HCT116 (cell line): ENCODE measurements at regions not wholly inside any gene's neighbourhood (a gene's known extent, or its start where the extent isn't known, plus 50 kb on each side); places are given as distances from the start of the nearest gene placed in this dataset.

Experiments used
- ATAC-seq: fragments of 200-7000 bp; cut with Tn5 transposase; 2 replicates; pipeline ENCODE4 v1.9.1; 2020; ENCODE audit warnings: mild to moderate bottlenecking, moderate library complexity
- BruUV-seq: library from RNA; stranded (reverse); fragments of 400-500 nt; replicated peaks from 2 replicates; lab custom pipeline; 2021; lab: Mats Ljungman, UMichigan
- CTCF ChIA-PET: fragments of 300-600 bp; sonication (Branson Sonifier 250); formaldehyde crosslinking; loops from one replicate; lab custom pipeline; 2021; ENCODE audit warnings: antibody characterized with exemption; lab: Charles Lee
- POLR2A ChIA-PET: fragments of 300-600, 350-600 bp; sonication (Branson Sonifier 250); formaldehyde crosslinking; loops from one replicate; lab custom pipeline; 2021; ENCODE audit warnings: antibody characterized with exemption; lab: Charles Lee
- RAD21 ChIA-PET, 2 experiments: fragments of 300-600 bp; sonication (Branson Sonifier 250); formaldehyde crosslinking; loops; one replicate each; lab custom pipeline; 2023; ENCODE audit warnings: low total read pairs in 2 of 2; ENCODE audit not compliant: uncharacterized antibody in 2 of 2, unreplicated experiment in 2 of 2, low non-redundant PET in 1 of 2; lab: Charles Lee
- DNase-seq: peaks from one replicate; pipeline ENCODE4 v3.0.0-alpha.2; 2010; ENCODE audit warnings: low read depth, low spot score
- H2AFZ ChIP-seq: fragments of 200-600 bp; shearing (Covaris generic), sonication (generic); 2 replicates; pipeline ENCODE4 v1.6.1; 2017; ENCODE audit warnings: low read depth, mixed run types, mixed read lengths, antibody characterized with exemption, low read length; ENCODE audit not compliant: poor library complexity, severe bottlenecking
- H3K27ac ChIP-seq: 2 replicates; pipeline ENCODE4 v1.5.1; 2012; ENCODE audit warnings: low read depth, low read length
- H3K27me3 ChIP-seq: fragments of 200-600 bp; sonication (generic); 2 replicates; pipeline ENCODE4 v1.6.1; 2016; ENCODE audit warnings: mixed run types, low read length, mixed read lengths; ENCODE audit not compliant: insufficient read depth
- H3K36me3 ChIP-seq, 2 experiments: fragments of 200-500 bp in 1 of 2; fragments of 200-600 bp in 1 of 2; sonication (Bioruptor generic) in 1 of 2; sonication (generic) in 1 of 2; 2 replicates each; pipeline versions ENCODE4 v1.5.1 to v1.6.1; 2014 to 2016; ENCODE audit warnings: low read length in 2 of 2, inconsistent platforms in 1 of 2, mixed read lengths in 1 of 2, mixed run types in 1 of 2; ENCODE audit not compliant: insufficient read depth in 2 of 2, control insufficient read depth in 1 of 2
- H3K4me1 ChIP-seq, 2 experiments: fragments of 200-600 bp in 1 of 2; sonication (generic) in 1 of 2; 2 replicates each; pipeline versions ENCODE4 v1.5.1 to v1.6.1; 2012 to 2017; ENCODE audit warnings: low read length in 2 of 2, inconsistent platforms in 1 of 2, mild to moderate bottlenecking in 1 of 2, mixed read lengths in 1 of 2, mixed run types in 1 of 2, moderate library complexity in 1 of 2; ENCODE audit not compliant: insufficient read depth in 2 of 2, control insufficient read depth in 1 of 2
- H3K4me2 ChIP-seq: fragments of 200-600 bp; sonication (generic); 2 replicates; pipeline ENCODE4 v1.6.1; 2017; ENCODE audit warnings: mixed run types, low read length, mixed read lengths
- H3K4me3 ChIP-seq, 2 experiments: fragments of 200-600 bp in 1 of 2; sonication (generic) in 1 of 2; replicated peaks in 1 of 2; 2 replicates each; pipeline ENCODE4 v1.5.1; 2011 to 2016; ENCODE audit warnings: low read length in 2 of 2, control low read depth in 1 of 2, low read depth in 1 of 2, mild to moderate bottlenecking in 1 of 2, mixed read lengths in 1 of 2, mixed run types in 1 of 2
- H3K79me2 ChIP-seq: fragments of 200-600 bp; sonication (generic); 2 replicates; pipeline ENCODE4 v1.6.1; 2017; ENCODE audit warnings: mild to moderate bottlenecking, mixed run types, low read length, moderate library complexity, mixed read lengths; ENCODE audit not compliant: insufficient read depth
- H3K9ac ChIP-seq: fragments of 200-600 bp; sonication (generic); 2 replicates; pipeline ENCODE4 v1.6.1; 2016; ENCODE audit warnings: low read length, mixed read lengths
- H3K9me2 ChIP-seq: fragments of 200-600 bp; sonication (generic), shearing (Covaris generic); 2 replicates; pipeline ENCODE4 v1.6.1; 2017; ENCODE audit warnings: mixed run types, mild to moderate bottlenecking, moderate library complexity; ENCODE audit not compliant: insufficient read depth
- H3K9me3 ChIP-seq, 2 experiments: fragments of 200-500 bp in 1 of 2; fragments of 200-600 bp in 1 of 2; sonication (Bioruptor generic) in 1 of 2; sonication (generic) in 1 of 2; 2 replicates each; pipeline ENCODE4 v1.6.1; 2014 to 2017; ENCODE audit warnings: low read length in 2 of 2, mixed read lengths in 2 of 2, inconsistent platforms in 1 of 2, low read depth in 1 of 2, mild to moderate bottlenecking in 1 of 2, mixed run types in 1 of 2, moderate library complexity in 1 of 2; ENCODE audit not compliant: control insufficient read depth in 1 of 2, insufficient read depth in 1 of 2
- H4K20me1 ChIP-seq: fragments of 200-600 bp; sonication (generic), shearing (Covaris generic); 2 replicates; pipeline ENCODE4 v1.6.1; 2017; ENCODE audit warnings: mixed run types, mild to moderate bottlenecking, moderate library complexity; ENCODE audit not compliant: insufficient read depth
- CBX3 ChIP-seq: IDR thresholded peaks from 2 replicates; pipeline ENCODE4 v1.6.1; 2012; ENCODE audit warnings: low read depth
- EGR1 ChIP-seq: IDR thresholded peaks from 2 replicates; pipeline ENCODE4 v1.6.1; 2012; ENCODE audit warnings: low read depth
- ELF1 ChIP-seq: IDR thresholded peaks from 2 replicates; pipeline ENCODE4 v1.6.1; 2012; ENCODE audit warnings: low read depth, borderline replicate concordance
- EZH2 ChIP-seq: fragments of 200-600 bp; sonication (generic); IDR thresholded peaks from 2 replicates; pipeline ENCODE4 v1.6.1; 2017; ENCODE audit warnings: antibody characterized with exemption, mixed run types
- FOSL1 ChIP-seq: IDR thresholded peaks from 2 replicates; pipeline ENCODE4 v1.6.1; 2012; ENCODE audit warnings: low read depth
- POLR2A ChIP-seq: IDR thresholded peaks from 2 replicates; pipeline ENCODE4 v1.7.0; 2011; ENCODE audit warnings: borderline replicate concordance; ENCODE audit not compliant: insufficient read depth, insufficient read length; ENCODE audit errors: extremely low read depth
- POLR2AphosphoS5 ChIP-seq: IDR thresholded peaks from 2 replicates; pipeline ENCODE4 v1.6.1; 2011; ENCODE audit warnings: mild to moderate bottlenecking, low read depth, low read length, moderate library complexity
- SIN3A ChIP-seq: IDR thresholded peaks from 2 replicates; pipeline ENCODE4 v1.6.1; 2012; ENCODE audit warnings: low read depth
- SRF ChIP-seq: IDR thresholded peaks from 2 replicates; pipeline ENCODE4 v1.6.1; 2012; ENCODE audit warnings: low read depth
- TCF7L2 ChIP-seq: IDR thresholded peaks from 2 replicates; pipeline ENCODE4 v1.7.0; 2011; ENCODE audit warnings: borderline replicate concordance, inconsistent platforms; ENCODE audit not compliant: insufficient read depth, insufficient read length; ENCODE audit errors: extremely low read depth
- YY1 ChIP-seq: IDR thresholded peaks from 2 replicates; pipeline ENCODE4 v1.6.1; 2011; ENCODE audit warnings: low read length, low read depth, moderate library complexity, mild to moderate bottlenecking; ENCODE audit not compliant: insufficient replicate concordance; ENCODE audit errors: extremely low read depth
- ZFX ChIP-seq: fragments of 450-650 bp; IDR thresholded peaks from 2 replicates; pipeline ENCODE4 v1.6.1; 2017
- ZNF274 ChIP-seq: fragments of 200-500 bp; sonication (Bioruptor generic); IDR thresholded peaks from 2 replicates; pipeline ENCODE4 v1.6.1; 2014; ENCODE audit warnings: mild to moderate bottlenecking, low read depth, low read length, inconsistent platforms
- intact Hi-C: fragments of 100-400 bp; cut with micrococcal nuclease; formaldehyde crosslinking; loops from 2 replicates; pipeline ENCODE4 v1.10.0; 2022
- TF ChIP-seq, protein P1 (sequence below): IDR thresholded peaks from 2 replicates; pipeline ENCODE4 v1.6.1; 2012; ENCODE audit warnings: low read depth
- TF ChIP-seq, protein P2 (sequence below): IDR thresholded peaks from 2 replicates; pipeline ENCODE4 v1.6.1; 2011; ENCODE audit warnings: mild to moderate bottlenecking, low read length, moderate library complexity; ENCODE audit not compliant: insufficient replicate concordance; ENCODE audit errors: extremely low read depth

DNA sequence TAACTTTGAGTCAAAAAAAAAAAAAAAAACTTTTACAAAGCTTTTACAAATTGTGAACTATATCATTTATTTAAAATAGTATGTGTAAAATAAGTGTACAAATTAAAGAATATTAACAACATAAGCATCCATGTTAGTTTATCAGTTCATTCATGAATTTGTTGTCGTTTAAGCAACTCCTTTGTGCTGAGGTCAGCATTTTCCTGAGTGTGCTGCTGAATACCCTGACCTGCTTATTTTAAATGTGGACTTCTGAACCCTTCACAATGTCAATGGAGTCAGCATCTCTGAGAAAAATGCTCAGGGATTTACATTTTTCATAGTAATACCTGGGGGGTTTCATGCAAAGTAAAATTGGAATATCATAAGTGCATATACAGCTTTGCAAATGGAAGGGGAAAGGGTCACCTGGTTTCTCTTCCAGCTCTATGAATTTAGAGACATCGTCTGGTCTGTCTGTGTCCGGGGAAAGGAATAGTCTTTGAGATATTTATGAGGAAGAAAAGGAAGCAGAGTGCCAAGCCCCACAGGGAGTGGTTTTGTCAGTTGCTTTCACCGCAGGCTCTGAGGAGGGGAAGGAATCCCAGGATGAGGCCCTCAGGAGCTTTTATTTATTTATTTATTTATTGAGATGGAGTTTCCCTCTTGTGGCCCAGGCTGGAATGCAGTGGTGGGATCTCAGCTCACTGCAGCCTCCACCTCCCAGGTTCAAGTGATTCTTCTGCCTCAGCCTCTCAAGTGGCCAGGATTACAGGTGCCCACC is 125.5 kb upstream of the SVIL start:
- ChIA-PET RAD21 (no interaction called here), CTCF (no interaction called here), POLR2A (no interaction called here)
- Histone ChIP-seq H3K4me3 (no peak overlapping the region), H3K27me3 (no peaks in the 10 kb centered on the region), H3K9me3 (no peaks in the 10 kb centered on the region), H3K27ac (no peak overlapping the region), H3K4me1 (peaks cover 20 to 26% of the 10 kb centered on the region in 2 experiments), H3K4me2 (no peak overlapping the region), H3K79me2 (no peaks in the 10 kb centered on the region), H3K9me2 (no peaks in the 10 kb centered on the region), H3K36me3 (no peaks in the 10 kb centered on the region), H3K9ac (no peak overlapping the region), H2AFZ (no peak overlapping the region), H4K20me1 (no peaks in the 10 kb centered on the region)
- BruUV-seq, result no TSS peak
- intact Hi-C loops, result no loop called here
- ATAC-seq (no peak), DNase-seq (no peak)
- TF ChIP-seq POLR2A (no peak), SRF (no peak), ZFX (no peak), EZH2 (no peak), EGR1 (no peak), ELF1 (no peak), CBX3 (no peak), SIN3A (no peak), POLR2AphosphoS5 (no peak), TCF7L2 (no peak), FOSL1 (no peak), ZNF274 (no peak), YY1 (no peak)
- TF ChIP-seq, protein P1, sequence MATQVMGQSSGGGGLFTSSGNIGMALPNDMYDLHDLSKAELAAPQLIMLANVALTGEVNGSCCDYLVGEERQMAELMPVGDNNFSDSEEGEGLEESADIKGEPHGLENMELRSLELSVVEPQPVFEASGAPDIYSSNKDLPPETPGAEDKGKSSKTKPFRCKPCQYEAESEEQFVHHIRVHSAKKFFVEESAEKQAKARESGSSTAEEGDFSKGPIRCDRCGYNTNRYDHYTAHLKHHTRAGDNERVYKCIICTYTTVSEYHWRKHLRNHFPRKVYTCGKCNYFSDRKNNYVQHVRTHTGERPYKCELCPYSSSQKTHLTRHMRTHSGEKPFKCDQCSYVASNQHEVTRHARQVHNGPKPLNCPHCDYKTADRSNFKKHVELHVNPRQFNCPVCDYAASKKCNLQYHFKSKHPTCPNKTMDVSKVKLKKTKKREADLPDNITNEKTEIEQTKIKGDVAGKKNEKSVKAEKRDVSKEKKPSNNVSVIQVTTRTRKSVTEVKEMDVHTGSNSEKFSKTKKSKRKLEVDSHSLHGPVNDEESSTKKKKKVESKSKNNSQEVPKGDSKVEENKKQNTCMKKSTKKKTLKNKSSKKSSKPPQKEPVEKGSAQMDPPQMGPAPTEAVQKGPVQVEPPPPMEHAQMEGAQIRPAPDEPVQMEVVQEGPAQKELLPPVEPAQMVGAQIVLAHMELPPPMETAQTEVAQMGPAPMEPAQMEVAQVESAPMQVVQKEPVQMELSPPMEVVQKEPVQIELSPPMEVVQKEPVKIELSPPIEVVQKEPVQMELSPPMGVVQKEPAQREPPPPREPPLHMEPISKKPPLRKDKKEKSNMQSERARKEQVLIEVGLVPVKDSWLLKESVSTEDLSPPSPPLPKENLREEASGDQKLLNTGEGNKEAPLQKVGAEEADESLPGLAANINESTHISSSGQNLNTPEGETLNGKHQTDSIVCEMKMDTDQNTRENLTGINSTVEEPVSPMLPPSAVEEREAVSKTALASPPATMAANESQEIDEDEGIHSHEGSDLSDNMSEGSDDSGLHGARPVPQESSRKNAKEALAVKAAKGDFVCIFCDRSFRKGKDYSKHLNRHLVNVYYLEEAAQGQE, result no peak
- TF ChIP-seq, protein P2, sequence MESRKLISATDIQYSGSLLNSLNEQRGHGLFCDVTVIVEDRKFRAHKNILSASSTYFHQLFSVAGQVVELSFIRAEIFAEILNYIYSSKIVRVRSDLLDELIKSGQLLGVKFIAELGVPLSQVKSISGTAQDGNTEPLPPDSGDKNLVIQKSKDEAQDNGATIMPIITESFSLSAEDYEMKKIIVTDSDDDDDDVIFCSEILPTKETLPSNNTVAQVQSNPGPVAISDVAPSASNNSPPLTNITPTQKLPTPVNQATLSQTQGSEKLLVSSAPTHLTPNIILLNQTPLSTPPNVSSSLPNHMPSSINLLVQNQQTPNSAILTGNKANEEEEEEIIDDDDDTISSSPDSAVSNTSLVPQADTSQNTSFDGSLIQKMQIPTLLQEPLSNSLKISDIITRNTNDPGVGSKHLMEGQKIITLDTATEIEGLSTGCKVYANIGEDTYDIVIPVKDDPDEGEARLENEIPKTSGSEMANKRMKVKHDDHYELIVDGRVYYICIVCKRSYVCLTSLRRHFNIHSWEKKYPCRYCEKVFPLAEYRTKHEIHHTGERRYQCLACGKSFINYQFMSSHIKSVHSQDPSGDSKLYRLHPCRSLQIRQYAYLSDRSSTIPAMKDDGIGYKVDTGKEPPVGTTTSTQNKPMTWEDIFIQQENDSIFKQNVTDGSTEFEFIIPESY, result no peak
